ENCODE measurements at regions not wholly inside any gene's neighbourhood (a gene's known extent, or its start where the extent isn't known, plus 50 kb on each side); places are given as distances from the start of the nearest gene placed in this dataset.

DNA sequence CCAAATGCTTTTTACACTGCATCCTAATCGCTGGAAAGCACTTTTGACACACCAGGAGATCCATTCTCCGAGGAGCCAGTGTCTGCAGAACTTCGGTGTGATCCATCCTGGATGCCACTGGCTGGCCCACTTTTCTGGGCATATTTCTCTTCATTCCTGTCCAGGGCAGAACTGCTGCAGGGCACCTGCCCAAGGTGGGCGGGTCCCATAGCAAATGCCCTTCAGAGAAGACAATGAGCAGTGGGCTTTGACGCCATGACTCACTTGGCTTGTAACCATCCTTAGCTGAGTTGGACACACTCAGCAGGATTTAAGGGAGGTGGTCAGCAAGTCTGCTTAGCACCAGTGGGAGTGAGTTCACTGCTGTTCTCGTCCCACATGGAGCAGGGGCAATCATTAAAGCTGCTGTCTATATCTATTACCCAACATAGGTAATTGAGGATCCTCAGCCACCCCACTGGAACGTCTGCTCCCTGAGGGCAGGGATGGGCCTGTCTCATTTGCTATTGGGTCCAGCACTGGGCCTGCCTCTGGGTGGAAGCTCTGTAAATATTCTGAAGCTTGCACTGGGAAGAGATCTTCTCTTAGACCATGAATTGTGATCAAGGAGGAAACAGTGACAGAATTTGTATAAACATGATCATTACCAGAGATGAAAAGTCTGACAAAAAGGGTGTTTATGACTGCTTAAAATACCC is 112.7 kb upstream of the IQSEC1 start:
- TF ChIP-seq BHLHE40 (IDR thresholded peaks at IDR 0.05; ENCODE audit: low read depth, low read length) (no peak), POLR2A (IDR thresholded peaks at IDR 0.05; ENCODE audit: low read depth, low read length) (no peak), RFX5 (IDR thresholded peaks at IDR 0.05; ENCODE audit: low read depth, low read length) (no peak), MXI1 (IDR thresholded peaks at IDR 0.05; ENCODE audit: borderline replicate concordance, low read depth, low read length) (no peak), MAZ (IDR thresholded peaks at IDR 0.05; ENCODE audit: borderline replicate concordance, low read depth, low read length) (no peak), RAD21 (IDR thresholded peaks at IDR 0.05; ENCODE audit: low read length) (no peak), MAFK (IDR thresholded peaks at IDR 0.05; ENCODE audit: low read depth, low read length) (no peak), ELK1 (IDR thresholded peaks at IDR 0.05; ENCODE audit: borderline replicate concordance, low read depth, low read length) (no peak)
- TF ChIP-seq, protein P1, sequence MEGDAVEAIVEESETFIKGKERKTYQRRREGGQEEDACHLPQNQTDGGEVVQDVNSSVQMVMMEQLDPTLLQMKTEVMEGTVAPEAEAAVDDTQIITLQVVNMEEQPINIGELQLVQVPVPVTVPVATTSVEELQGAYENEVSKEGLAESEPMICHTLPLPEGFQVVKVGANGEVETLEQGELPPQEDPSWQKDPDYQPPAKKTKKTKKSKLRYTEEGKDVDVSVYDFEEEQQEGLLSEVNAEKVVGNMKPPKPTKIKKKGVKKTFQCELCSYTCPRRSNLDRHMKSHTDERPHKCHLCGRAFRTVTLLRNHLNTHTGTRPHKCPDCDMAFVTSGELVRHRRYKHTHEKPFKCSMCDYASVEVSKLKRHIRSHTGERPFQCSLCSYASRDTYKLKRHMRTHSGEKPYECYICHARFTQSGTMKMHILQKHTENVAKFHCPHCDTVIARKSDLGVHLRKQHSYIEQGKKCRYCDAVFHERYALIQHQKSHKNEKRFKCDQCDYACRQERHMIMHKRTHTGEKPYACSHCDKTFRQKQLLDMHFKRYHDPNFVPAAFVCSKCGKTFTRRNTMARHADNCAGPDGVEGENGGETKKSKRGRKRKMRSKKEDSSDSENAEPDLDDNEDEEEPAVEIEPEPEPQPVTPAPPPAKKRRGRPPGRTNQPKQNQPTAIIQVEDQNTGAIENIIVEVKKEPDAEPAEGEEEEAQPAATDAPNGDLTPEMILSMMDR (conservative IDR thresholded peaks at IDR 0.05; ENCODE audit: low read depth, low read length) = no peak
